ENCODE measurements at regions not wholly inside any gene's neighbourhood (a gene's known extent, or its start where the extent isn't known, plus 50 kb on each side); places are given as distances from the start of the nearest gene placed in this dataset.

DNA sequence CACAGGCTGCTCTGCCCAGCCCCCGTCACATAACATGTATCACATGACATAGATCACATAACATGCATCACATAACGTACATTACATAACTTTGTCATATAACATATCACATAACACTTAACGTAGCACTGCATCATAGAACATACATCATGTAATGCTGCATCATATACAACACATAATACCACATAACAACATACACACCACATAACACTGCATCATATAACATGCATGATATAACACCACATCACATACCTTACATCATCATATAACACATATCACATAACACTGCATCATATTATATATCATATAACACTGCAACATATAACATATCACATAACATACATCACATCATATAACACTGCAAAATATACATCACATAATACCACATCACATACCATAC, 83.8 kb downstream of the AXIN2 start:
- no peak for DNase-seq

DNA sequence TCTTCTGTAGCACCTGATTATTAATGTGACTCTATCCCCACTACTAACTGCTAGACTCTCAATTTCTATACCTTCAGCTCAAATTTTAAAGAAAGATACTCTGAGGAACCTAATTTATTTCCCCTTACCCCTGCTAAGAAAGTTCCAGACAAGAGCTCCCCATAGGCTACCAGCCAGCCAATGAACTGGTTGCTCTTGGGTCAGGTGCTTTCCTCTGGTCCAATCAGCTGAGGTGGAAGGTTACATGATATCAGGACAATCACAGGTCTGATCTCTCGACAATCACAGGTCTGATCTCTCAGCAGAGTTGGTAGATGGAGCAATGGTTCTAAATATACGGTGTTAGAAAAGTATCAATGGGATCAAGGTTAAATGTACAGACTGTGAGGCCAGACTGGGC, 86.8 kb downstream of the AXIN2 start:
- DNase-seq, result no peak

DNA sequence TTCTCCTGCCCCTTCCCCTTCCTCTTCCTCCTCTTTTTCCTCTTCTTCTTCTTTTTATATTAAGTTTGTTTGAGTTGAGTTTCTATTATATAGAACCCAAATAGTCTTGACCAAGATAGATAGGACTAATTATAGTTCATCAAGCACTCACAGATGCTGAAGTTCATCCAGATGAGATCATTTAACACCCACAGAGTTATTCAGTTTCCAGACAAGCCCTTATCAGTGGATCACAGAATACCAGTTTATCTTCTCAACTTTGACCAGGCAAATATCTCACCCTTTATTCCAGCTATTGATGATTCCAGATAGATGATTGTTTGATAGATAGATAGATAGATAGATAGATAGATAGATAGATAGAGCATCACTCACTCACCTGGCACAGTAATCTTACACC, 87.5 kb downstream of the AXIN2 start:
- no peak for DNase-seq

DNA sequence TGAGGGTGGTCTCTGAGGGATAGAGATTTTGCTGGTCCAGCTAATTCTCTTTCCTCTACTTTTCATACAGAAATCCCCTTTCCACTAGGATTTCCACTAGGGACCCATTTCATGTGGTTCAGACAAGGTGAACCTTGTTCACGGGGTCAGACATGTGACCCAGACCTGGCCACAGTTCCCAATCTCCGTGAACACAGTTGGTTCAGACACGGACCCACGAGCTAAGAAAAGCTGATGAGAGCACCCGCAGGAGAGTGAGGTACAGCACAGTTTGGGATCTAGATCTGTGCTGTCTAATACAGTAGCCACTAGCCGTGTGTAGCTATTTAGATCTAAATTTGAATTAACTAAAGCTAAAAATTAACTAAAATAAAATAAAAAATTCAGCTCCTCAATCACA, 88.1 kb downstream of the AXIN2 start:
- no peak for DNase-seq

DNA sequence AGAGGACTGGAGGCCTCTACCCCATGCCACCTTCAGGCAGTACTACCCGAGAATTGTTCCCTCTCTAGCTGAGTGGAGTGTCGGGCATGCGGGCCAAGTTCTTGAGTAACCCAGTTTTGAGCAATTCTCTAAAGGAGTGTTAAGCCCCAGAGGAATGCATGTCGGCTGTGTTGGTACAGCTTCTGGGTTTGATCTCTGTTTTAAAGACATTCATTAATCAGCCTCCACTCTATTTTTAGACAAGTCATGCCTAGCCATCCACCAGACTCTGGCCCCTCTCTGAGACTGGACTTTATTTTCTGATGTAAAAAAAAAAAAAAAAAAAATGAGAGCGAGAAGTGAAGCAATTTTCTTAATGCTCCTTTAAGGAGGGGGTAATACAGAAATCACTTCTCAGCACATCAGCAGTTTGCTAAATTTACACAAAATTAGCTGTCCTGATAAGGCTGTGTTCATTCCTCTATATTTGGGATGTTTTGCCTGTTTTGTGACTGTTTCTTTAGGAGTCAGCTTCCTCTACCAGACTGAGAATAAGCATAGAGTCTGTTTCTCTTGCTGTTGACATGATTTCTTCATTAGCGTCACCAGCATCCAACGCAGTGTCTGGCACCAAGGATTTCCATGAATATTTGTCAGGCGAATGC, 88.7 kb downstream of the AXIN2 start:
- DNase-seq, result no peak

DNA sequence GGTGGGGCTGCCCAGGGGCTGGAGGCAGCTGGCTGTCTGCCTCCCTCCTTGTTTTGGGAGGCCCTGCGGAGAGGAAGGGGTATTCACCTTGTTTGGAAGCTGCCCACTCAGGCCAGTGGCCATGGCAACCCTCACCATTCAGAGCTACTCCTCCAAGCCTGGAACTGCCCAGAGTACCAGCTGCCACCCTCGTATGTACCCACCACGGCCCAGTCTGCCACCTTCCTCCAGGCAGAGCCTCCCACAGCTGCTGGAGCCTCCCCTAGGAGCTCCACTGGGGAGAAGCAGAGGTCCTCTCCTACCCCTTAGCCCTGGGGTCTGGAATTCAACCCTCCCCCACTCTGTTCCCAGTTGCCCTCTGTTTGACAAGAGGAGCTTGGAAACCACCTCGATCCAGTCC, 90.7 kb downstream of the AXIN2 start:
- DNase-seq, result no peak

DNA sequence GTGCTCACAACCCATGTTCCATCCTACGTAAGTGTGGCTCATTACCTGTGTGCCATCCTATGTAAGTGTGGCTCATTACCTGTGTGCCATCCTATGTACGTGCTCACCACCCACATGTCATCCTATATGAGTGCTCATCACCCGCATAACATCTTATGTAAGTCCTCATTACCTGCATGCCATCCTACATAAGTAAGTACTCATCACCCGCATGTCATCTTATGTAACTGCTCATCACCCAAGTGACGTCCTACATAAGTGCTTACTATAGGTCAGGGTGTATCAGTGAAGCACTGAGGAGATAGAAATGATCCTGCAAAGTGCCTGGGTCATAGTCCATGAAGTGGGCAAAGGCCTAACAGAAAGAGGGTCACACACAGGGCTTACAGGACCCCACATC, 93.1 kb downstream of the AXIN2 start:
- DNase-seq, result no peak

DNA sequence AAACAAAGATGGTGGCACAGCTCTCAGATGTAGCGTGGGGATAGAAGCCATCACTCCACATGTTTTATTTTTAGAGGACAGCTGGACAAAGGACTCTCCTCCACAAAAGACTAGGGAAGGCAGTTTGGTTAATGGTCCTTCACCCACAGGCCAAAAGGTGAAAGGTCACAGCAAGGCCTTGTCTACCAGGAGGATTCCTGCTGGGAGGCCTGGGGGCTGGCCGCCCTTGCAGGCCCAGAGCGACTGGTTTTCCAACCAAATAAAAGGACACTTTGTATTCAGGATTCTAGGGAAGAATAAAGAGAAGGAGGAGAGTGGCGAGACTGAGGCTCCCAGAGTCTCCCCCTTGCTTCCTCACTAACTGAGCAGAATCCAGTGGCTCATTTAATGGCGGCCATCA, 94.3 kb downstream of the AXIN2 start:
- no peak for DNase-seq

DNA sequence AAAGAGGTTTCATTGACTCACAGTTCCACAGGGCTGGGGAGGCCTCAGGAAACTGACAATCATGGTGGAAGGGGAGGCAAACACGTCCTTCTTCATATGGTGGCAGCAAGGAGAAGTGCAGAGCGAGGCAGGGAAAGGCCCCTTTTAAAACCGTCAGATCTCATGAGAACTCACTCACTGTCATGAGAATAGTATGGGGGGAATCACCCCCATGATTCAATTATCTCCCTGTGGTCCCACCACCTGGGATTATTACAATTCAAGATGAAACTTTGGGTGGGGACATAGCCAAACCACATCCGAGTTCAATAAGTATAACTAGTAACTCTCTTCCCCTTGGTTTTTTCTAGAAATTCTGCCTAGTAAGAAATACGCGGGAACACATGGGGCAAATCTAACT, 94.9 kb downstream of the AXIN2 start:
- no peak for DNase-seq

DNA sequence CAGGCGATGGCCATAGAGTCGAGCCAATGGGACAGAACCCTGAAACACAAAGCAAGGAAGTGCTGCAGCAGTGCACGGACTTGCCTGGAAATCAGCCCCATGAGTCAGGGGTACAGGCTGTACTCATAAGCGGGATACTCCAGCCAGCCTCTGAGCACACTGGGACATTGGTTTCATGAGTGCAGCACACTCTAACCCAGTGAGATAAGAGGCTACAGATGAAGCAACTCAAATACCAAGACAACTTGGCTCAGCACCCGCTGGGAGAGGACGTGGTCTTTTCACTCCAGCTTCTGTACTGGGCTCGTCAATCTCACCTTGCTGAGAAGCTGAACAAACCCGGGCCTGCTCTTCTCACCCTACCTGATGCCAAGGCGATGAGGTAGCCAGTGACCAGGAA, 98.2 kb downstream of the AXIN2 start:
- DNase-seq, result no peak

DNA sequence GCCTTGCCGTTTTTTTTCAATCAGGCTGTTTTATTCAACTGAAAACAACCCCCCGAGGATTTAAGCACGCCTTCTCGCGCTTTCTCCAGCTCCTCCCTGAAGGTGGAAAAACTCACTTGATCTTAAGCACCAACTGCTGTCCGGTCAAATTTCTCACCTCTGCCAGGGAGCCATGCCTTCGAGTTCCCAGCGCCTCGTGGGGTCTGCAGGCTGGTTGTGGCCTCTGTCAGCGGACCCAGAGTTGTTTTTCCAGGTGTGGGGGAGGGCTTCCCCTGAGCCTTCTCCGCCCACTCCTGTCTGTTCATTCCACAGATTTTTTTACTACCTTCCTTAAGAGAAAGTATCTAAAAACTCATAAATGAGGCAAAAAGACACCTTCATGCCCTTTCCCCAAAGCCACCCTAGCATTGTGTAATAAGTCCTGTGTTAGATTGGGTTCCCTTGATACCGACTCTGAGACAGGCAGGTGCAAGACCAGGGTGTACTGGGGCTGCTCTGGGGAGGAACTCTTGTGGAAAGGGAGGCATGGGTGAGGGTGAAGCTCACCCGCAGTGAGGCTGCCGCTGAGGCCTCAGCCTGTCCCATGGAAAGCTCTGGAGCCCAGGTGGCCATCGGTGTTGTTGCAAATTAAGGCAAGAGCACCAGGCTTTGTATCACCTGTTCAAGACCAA, 101.6 kb downstream of the AXIN2 start:
- no peak for DNase-seq

DNA sequence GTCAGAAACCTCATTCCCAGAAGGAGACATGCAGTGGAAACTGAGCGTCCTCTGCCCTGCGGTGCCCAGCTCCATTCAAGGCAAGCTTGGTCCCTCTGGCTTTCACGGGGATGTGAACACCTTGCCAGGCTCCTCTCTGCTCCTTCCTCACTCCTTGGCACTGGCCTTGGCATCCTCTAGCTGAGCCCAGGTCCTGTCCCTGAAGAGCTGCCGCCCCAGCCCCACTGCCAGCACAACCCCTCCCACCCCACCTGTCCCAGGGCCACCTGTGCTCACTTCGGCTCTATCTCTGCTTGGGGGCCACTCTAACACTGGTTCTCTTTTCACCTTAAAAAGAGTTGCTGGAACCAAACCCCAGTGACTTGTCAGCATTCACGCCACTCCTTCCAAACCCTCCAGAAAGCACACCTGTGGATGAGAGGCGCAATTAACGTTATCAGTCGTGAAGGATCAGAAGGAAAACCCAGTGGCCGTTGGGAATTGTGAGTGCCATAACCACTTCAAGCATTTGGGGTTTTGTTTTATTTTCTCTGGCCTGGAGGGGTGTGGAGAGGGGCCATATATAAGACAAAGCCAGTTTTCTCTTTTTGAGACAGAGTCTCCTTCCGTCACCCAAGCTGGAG, 103.7 kb downstream of the AXIN2 start:
- DNase-seq, result no peak

DNA sequence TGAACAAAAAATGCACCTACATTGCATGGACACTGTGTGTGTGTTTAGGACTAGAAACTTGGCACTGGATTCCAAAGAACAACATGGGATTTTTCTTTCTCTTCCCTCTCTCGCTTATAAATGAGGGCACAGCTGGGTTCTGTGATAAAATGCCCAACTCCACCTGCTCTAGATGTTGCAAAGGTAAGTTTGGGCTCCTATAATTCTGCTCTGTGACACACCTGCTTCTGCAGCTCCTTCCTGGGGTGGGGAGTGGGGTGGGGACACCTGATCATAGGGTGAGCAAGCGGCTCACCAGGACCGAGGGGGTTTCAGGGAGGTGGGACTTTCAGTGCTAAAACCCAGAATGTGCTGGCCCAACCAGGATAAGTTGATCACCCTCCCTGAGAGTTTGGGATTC, 104.3 kb downstream of the AXIN2 start:
- DNase-seq, result no peak

DNA sequence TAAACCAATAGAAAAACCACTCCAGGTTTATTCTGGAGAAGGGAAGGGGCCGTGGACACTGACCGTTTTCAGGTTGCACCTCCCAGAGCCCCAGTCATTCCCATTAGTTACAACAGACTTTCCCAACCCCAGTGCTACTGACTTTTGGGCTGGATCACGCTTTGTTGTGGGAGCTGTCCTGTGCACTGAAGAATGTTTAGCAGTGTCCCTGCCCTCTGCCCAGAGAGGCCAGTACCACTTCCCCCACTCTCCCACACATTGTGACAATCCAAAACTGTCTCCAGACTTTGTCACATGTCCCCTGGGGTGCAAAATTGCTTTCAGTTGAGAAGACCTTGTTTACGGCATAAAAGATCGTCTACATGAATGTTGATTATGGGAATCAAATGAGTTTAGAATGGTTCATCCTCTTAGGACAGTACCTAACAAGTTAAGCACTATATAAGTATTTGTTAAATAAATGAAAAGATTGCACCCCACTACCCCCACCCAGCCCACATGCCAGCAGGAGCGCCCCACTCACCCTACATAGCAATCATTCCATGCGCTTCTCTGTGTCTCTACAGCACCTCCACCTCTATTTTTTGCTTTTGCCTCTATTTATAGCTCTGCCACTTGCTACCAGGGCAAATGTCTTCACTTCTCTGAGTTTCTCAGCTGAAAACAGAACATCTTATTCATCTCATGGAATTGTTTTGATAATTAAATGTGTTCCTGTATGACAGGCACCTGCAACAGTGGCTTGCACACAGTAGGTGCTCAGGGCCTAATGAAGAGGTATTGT, 104.9 kb downstream of the AXIN2 start:
- DNase-seq, result no peak

DNA sequence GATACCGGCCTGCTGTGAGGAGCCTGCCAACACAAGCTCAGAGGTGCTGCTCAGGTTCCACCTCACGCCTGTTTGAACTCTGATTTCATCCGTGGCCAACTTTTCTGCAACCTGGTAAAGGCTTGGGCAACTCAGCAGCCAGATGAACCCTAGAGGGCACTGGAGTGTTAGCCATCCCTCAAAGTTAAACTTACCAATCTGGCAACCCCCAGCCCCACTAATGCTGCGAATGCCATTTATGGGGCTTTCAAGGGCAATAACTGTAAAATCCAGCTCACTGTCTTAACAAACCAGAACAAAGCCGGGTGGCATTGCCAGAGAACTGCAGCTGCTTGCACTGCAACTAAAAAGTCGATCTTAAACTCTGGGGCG, 105.5 kb downstream of the AXIN2 start:
- peak; percentile 6 for DNase-seq

DNA sequence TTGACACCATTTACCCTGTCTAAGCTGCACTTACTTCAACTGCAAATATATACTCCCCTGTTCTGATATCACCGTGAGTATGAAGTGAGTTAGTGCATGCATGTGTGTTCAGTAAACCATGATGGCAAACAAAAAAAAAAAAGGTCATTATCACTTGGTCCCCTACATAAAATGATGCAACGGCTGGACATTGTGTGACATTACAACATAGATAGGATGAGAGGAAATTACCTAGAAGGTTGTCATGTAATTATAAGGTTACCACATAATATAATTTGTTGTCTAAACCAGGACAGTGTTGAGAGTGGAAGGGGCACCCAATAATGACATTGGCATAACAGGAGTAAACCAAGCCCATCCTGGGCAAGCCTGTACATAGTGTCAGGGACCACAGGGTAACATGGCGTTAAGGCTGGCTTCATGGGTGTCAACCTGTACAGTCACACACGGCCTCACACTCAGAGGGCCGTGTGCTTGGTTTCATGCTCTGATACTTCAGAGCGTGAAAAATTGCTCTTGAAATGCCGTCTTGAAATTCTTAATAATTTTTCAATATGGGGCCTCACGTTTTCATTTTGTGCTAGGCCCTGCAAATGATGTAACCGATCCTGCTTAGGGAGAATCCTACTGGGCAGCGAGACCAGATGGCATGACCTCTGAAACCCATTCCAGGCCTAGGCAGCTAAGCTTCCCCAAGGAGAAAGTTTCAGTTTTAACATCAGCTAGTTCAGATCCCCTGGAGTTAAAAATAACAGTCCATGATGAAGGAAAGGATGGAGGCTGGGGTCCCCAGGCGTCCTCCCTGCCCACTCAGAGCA, 106.1 kb downstream of the AXIN2 start:
- DNase-seq, result no peak

DNA sequence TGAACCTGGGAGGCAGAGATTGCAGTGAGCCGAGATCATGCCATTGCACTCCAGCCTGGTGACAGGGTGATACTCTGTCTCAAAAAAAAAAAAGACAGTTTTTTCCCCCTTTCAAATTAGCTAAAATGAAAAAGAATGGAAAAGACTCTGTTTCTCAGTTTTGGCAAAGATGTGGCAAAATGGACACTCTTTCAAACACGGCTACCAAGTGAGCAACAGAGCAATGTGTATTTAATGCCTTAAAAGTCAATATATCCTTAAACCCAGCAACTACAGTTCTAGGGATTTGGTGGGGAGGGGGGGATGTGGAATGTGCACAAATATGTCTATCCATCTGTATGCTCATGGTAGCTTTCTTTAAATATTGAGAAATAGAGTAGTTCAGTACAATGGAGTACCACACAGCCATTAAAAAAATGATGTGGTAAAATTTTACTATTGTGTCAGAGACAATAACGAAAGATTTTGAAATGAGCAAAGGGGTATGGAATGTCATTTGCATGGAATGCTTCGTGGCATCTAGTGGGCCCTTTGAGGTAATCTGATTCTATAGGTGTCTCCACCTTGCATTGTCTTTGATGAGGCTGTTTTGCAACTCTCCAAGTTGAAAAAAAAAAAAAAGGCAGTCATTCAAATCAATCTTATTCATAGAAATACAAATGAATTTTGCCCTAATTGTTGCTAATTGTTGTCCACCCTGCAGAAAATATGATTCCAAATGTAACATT, 108.1 kb downstream of the AXIN2 start:
- no peak for DNase-seq

DNA sequence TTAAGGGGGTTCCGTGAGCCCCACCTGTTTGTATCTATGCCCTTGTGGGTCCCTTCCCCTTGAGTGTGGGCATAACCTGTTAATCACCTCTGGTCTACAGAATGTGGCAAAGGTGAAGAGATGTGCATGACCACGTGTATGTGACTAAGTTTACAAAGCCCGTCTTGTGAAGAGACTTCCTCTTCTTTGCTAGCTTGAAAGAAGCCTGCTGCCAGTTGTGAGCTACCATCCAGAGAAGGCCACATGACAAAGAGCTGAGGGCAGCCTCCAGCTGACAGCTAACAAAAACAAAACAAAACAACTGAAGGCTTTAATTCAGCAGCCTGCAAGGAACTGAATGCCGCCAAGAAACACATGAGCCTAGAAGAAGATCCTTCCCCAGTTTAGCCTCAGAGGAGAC, 112.0 kb downstream of the AXIN2 start:
- DNase-seq, result no peak

DNA sequence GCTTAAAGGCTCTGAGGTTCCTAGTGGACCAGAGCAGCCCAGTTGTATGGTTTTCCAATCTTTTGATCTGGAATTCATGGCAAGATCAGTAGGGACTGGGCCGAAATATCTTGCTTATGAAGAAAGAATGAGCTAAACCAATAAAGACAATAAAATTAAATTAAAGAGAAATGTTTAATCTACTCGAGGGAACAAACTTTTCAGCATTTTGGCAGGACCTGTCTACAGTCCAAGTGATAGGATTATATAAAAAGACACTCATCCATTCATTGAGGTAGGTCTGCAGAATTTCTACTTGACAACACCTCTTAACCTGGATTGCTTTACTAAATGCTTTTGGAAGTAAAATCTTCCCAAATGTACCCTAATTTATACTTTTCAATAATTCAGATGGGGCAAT, 113.6 kb downstream of the AXIN2 start:
- DNase-seq, result no peak

DNA sequence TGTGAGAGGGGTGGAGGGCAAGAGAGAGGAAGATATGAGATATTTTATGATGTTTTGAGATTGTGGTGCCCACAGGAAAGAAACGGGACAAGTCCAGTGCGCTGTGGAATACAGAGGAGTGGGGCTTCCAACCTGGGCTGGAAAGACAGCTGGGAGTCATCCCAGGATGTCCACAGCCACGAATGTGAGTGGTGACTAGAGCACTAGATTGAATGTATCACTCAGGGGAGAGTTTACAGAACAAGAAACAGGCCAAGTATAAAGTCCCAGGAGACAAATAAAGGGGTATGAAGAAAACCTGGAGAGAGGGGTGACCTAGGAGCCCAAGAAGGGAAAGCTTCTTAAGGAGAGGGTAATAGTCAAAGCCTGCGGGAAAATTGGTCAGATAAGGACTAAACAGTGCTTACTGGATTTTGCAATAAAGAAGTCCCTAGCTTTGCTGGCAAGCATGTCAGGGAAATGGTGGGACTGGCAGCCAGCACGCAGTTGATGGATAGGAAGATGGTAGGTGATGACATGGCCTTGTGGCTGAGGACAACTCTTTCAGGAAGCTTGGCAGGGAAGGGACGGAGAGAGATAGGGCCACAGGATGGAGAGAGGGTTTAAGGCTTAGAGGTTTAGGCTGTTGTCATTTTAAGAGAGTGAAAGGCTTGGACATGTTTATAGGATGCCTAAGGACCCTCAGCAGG, 114.5 kb downstream of the AXIN2 start:
- no peak for DNase-seq

DNA sequence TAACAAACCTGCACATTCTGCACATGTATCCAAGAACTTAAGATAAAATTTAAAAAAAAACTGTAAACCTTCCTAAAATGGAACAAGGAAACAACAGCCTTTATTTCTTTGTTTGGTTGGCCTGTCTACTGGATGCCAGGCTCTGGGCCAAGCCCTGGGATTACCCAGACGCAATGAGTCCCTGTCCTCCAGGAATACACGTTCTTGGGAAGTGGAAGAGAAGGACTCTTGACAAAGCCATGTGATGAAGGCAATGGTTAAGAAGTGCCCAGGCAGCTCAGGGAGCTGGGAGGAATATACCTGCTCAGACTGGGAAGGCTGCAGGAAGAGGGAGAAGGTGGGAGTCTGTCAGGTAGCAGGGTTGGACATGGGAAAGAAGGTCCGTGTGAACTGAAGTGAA, 115.4 kb downstream of the AXIN2 start:
- DNase-seq, result no peak

DNA sequence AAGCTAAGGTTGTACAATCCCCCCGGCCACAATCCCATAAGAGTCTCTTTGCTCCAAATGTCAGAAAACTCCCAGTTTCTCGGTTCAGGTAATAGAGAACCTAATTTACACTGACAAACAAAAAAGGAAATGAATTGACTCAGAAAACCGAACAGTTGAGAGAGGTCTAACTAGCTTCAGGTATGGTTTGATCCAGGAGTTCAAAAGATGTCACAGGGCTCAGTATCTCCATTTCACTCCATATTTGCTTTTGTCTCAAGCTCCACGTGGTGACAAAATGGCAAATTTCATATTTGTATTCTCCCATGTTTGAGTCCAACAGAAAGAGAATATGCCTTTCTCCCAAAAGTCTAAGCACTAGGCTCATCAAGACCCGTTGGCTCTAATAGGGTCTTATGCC, 117.4 kb downstream of the AXIN2 start:
- no peak for DNase-seq
